ENCODE measurements at regions not wholly inside any gene's neighbourhood (a gene's known extent, or its start where the extent isn't known, plus 50 kb on each side); places are given as distances from the start of the nearest gene placed in this dataset.

GRCh38 chr4:188623314-188623854, 484.1 kb downstream of the TRIML1 start:
- no peak overlapping the region for H3K27ac ChIP-seq
- TF ChIP-seq CTCF (IDR thresholded peaks at IDR 0.05) (no peak), EP300 (IDR thresholded peaks at IDR 0.05) (no peak), POLR2AphosphoS5 (IDR thresholded peaks at IDR 0.05) (no peak), POLR2A (IDR thresholded peaks at IDR 0.05) (no peak)
- DNase-seq (ENCODE audit: low spot score in 2 of 2) = no peak
- no peaks in the 10 kb centered on the region for H3K27me3 ChIP-seq
- H3K4me1 ChIP-seq = no peaks in the 10 kb centered on the region
- no peaks in the 10 kb centered on the region for H3K36me3 ChIP-seq
- 60% methylated on average over 4 of the region's 4 CpGs for WGBS
- H3K9me3 ChIP-seq = no peaks in the 10 kb centered on the region
- no peak overlapping the region for H3K4me3 ChIP-seq

- no peaks in the 10 kb centered on the region for H3K27me3 ChIP-seq
- DNase-seq (ENCODE audit: low spot score in 2 of 2) = no peak
- no peak overlapping the region for H3K27ac ChIP-seq
- no peaks in the 10 kb centered on the region for H3K36me3 ChIP-seq
- no peaks in the 10 kb centered on the region for H3K9me3 ChIP-seq
- no peaks in the 10 kb centered on the region for H3K4me1 ChIP-seq
- TF ChIP-seq CTCF (IDR thresholded peaks at IDR 0.05) = no peak
- TF ChIP-seq POLR2AphosphoS5 (IDR thresholded peaks at IDR 0.05) = no peak
- TF ChIP-seq EP300 (IDR thresholded peaks at IDR 0.05) = no peak
- no peak for TF ChIP-seq POLR2A (IDR thresholded peaks at IDR 0.05)
- H3K4me3 ChIP-seq = no peak overlapping the region
- WGBS = 41% methylated on average over 4 of the region's 4 CpGs
Measured at GRCh38 chr4:188624370-188624769, 485.1 kb downstream of the TRIML1 start.

- Histone ChIP-seq H3K27ac (no peak overlapping the region), H3K27me3 (no peaks in the 10 kb centered on the region), H3K36me3 (no peaks in the 10 kb centered on the region), H3K9me3 (no peaks in the 10 kb centered on the region), H3K4me3 (no peak overlapping the region), H3K4me1 (no peaks in the 10 kb centered on the region)
- DNase-seq (ENCODE audit: low spot score in 2 of 2) = no peak
- WGBS = 97% methylated on average over 1 of the region's 1 CpG
- TF ChIP-seq POLR2A (IDR thresholded peaks at IDR 0.05) = no peak
- TF ChIP-seq POLR2AphosphoS5 (IDR thresholded peaks at IDR 0.05) = no peak
- TF ChIP-seq EP300 (IDR thresholded peaks at IDR 0.05) = no peak
- no peak for TF ChIP-seq CTCF (IDR thresholded peaks at IDR 0.05)
Measured at GRCh38 chr4:188627892-188628291, 488.7 kb downstream of the TRIML1 start.

GRCh38 chr4:188639479-188640100, 500.3 kb downstream of the TRIML1 start:
- no peaks in the 10 kb centered on the region for H3K9me3 ChIP-seq
- TF ChIP-seq POLR2AphosphoS5 (IDR thresholded peaks at IDR 0.05) = no peak
- TF ChIP-seq EP300 (IDR thresholded peaks at IDR 0.05) = no peak
- TF ChIP-seq CTCF (IDR thresholded peaks at IDR 0.05) = no peak
- no peak for TF ChIP-seq POLR2A (IDR thresholded peaks at IDR 0.05)

GRCh38 chr4:188647820-188648370, 508.7 kb downstream of the TRIML1 start:
- no peak overlapping the region for H3K4me3 ChIP-seq
- WGBS = 38% methylated on average over 2 of the region's 2 CpGs
- no peak for TF ChIP-seq CTCF (IDR thresholded peaks at IDR 0.05)
- no peak for TF ChIP-seq POLR2AphosphoS5 (IDR thresholded peaks at IDR 0.05)
- TF ChIP-seq EP300 (IDR thresholded peaks at IDR 0.05) = no peak
- no peak for TF ChIP-seq POLR2A (IDR thresholded peaks at IDR 0.05)

More at GRCh38 chr4:188639479-188640100, 500.3 kb downstream of the TRIML1 start:
- Histone ChIP-seq H3K27ac (no peak overlapping the region), H3K4me3 (no peak overlapping the region), H3K4me1 (no peaks in the 10 kb centered on the region), H3K27me3 (no peaks in the 10 kb centered on the region), H3K36me3 (no peaks in the 10 kb centered on the region)
- WGBS = 59% methylated on average over 4 of the region's 4 CpGs
- DNase-seq (ENCODE audit: low spot score in 2 of 2) = no peak

More at GRCh38 chr4:188647820-188648370, 508.7 kb downstream of the TRIML1 start:
- Histone ChIP-seq H3K27ac (no peak overlapping the region), H3K9me3 (no peaks in the 10 kb centered on the region), H3K27me3 (no peaks in the 10 kb centered on the region), H3K36me3 (no peaks in the 10 kb centered on the region), H3K4me1 (no peaks in the 10 kb centered on the region)
- DNase-seq (ENCODE audit: low spot score in 2 of 2) = no peak
